ENCODE measurements at regions not wholly inside any gene's neighbourhood (a gene's known extent, or its start where the extent isn't known, plus 50 kb on each side); places are given as distances from the start of the nearest gene placed in this dataset.

DNA sequence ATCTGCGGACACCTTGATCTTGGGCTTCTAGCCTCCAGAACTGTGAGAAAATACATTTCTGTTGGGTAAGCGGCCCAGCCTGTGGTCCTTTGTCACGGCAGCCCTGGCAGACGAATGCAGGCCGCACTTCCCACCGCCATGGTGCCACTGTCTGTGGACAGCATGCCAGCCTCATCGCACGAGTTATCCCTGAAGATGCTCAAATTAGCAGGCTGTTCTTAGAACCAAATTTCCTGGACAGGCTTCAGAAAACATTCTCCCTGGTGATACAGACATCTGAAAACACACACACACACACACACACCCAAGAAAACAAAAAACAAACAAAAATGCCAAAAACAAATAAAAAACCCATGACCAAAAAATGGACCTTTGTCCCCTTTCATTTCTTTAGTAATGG is 343.5 kb upstream of the GATB start:
- Mint-ChIP-seq H3K27ac (no peak overlapping the region), H3K27me3 (peaks cover 23% of the 10 kb centered on the region), H3K9me3 (ENCODE audit: insufficient read depth) (no peaks in the 10 kb centered on the region), H3K4me1 (peaks cover 22% of the 10 kb centered on the region), H3K4me3 (no peak overlapping the region)
- no peak overlapping the region for H3K27ac ChIP-seq (ENCODE audit: low read length in 2 of 2)
- H3K4me3 ChIP-seq (ENCODE audit: control extremely low read depth in 1 of 5, extremely low read depth in 1 of 5, insufficient read depth in 1 of 5, low read depth in 2 of 5, low read length in 4 of 5) = no peak overlapping the region
- H3K79me2 ChIP-seq (ENCODE audit: control insufficient read depth, insufficient read depth, low read length) = no peaks in the 10 kb centered on the region
- DNase-seq (no peak), ATAC-seq (ENCODE audit: low read depth) (no peak)
- no peak overlapping the region for H2AFZ ChIP-seq (ENCODE audit: insufficient read depth, low read depth, low read length, poor library complexity, severe bottlenecking)
- H3K4me2 ChIP-seq (replicated peaks; ENCODE audit: low read depth, low read length, poor library complexity, severe bottlenecking) = no peak overlapping the region
- H3K36me3 ChIP-seq (replicated peaks in 1 of 2; ENCODE audit: control extremely low read depth in 1 of 2, control insufficient read depth in 1 of 2, extremely low read depth in 1 of 2, insufficient read depth in 2 of 2, low read length in 1 of 2) = no peaks in the 10 kb centered on the region
- no peak overlapping the region for H3K9ac ChIP-seq (ENCODE audit: low read length)
- H3K4me1 ChIP-seq (ENCODE audit: control insufficient read depth in 2 of 2, insufficient read depth in 2 of 2, low read length in 2 of 2) = peaks cover 30 to 32% of the 10 kb centered on the region in 2 donors
- ChIA-PET CTCF (interaction anchor here (0.6 kb wide), 1 partner anchor 1884 kb away, joined by 3 read pairs; no protein-coding TSS in a partner anchor), POLR2A (no interaction called here)
- intact Hi-C loops (cut with micrococcal nuclease) = no loop called here
- TF ChIP-seq, protein P1, sequence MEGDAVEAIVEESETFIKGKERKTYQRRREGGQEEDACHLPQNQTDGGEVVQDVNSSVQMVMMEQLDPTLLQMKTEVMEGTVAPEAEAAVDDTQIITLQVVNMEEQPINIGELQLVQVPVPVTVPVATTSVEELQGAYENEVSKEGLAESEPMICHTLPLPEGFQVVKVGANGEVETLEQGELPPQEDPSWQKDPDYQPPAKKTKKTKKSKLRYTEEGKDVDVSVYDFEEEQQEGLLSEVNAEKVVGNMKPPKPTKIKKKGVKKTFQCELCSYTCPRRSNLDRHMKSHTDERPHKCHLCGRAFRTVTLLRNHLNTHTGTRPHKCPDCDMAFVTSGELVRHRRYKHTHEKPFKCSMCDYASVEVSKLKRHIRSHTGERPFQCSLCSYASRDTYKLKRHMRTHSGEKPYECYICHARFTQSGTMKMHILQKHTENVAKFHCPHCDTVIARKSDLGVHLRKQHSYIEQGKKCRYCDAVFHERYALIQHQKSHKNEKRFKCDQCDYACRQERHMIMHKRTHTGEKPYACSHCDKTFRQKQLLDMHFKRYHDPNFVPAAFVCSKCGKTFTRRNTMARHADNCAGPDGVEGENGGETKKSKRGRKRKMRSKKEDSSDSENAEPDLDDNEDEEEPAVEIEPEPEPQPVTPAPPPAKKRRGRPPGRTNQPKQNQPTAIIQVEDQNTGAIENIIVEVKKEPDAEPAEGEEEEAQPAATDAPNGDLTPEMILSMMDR (IDR thresholded peaks at IDR 0.05) = no peak
- no peak for TF ChIP-seq EZH2 (IDR thresholded peaks at IDR 0.05; ENCODE audit: borderline replicate concordance, insufficient read depth, low read depth, low read length, poor library complexity, severe bottlenecking)
- WGBS (ENCODE audit: insufficient coverage) = 93% methylated on average over 8 of the region's 8 CpGs
- H3K27me3 ChIP-seq (replicated peaks in 1 of 4; ENCODE audit: control extremely low read depth in 1 of 4, control insufficient read depth in 3 of 4, insufficient read depth in 4 of 4, low read length in 3 of 4) = peaks cover 0 to 2% (median 0%) of the 10 kb centered on the region in 4 experiments
- no peaks in the 10 kb centered on the region for H4K20me1 ChIP-seq (ENCODE audit: control insufficient read depth, insufficient read depth, low read length, poor library complexity, severe bottlenecking)
- peaks cover 0 to 11% (median 0%) of the 10 kb centered on the region in 3 donors for H3K9me3 ChIP-seq (ENCODE audit: control extremely low read depth in 1 of 3, control insufficient read depth in 2 of 3, insufficient read depth in 1 of 3, low read length in 2 of 3)

DNA sequence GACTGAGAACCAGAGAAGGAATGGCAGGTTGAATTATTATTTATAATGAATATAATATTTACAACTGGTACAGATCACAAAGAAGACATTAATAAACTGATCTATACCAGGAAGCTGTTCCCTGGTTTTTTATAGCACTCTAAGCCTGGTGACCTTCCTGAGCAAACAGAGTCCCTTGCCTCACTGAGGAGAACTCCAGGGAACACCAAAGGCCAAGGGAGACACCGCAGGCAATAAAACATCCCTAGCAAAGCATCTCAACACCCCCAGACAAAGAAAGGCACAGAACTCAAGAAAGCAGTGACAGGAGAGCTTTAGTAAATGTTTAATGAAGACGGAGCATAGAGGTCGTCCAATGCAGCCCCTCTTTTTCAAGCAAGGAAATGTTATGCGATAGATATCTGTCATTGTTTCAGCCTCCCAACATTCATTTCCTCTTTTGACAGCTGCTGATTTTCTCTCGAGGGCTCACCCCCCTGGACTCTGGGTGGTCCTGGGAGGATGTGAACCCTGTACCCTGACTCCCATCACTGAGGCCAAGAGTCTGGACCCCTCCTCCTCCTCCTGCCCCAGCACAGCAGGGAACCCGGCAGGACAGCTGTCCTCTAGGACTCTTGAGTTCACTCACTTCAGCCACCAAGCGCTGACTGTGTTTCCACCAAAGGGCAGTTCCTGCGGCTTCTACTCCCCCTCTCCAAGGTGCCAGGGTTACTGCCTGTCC is 342.5 kb upstream of the GATB start:
- WGBS (ENCODE audit: insufficient coverage) = 91% methylated on average over 3 of the region's 8 CpGs
- intact Hi-C loops (cut with micrococcal nuclease) = no loop called here
- H3K4me3 Mint-ChIP-seq = no peak overlapping the region
- ChIA-PET CTCF (no interaction called here), POLR2A (no interaction called here)
- H3K27me3 Mint-ChIP-seq = peaks cover 16% of the 10 kb centered on the region
- Histone ChIP-seq H3K4me1 (ENCODE audit: control insufficient read depth in 2 of 2, insufficient read depth in 2 of 2, low read length in 2 of 2) (peaks cover 30 to 34% of the 10 kb centered on the region in 2 donors), H3K9ac (ENCODE audit: low read length) (no peak overlapping the region), H3K4me2 (replicated peaks; ENCODE audit: low read depth, low read length, poor library complexity, severe bottlenecking) (no peak overlapping the region), H3K36me3 (replicated peaks in 1 of 2; ENCODE audit: control extremely low read depth in 1 of 2, control insufficient read depth in 1 of 2, extremely low read depth in 1 of 2, insufficient read depth in 2 of 2, low read length in 1 of 2) (no peaks in the 10 kb centered on the region), H3K27me3 (replicated peaks in 1 of 4; ENCODE audit: control extremely low read depth in 1 of 4, control insufficient read depth in 3 of 4, insufficient read depth in 4 of 4, low read length in 3 of 4) (no peaks in the 10 kb centered on the region), H3K4me3 (ENCODE audit: control extremely low read depth in 1 of 5, extremely low read depth in 1 of 5, insufficient read depth in 1 of 5, low read depth in 2 of 5, low read length in 4 of 5) (no peak overlapping the region), H3K79me2 (ENCODE audit: control insufficient read depth, insufficient read depth, low read length) (no peaks in the 10 kb centered on the region), H3K27ac (ENCODE audit: low read length in 2 of 2) (no peak overlapping the region), H4K20me1 (ENCODE audit: control insufficient read depth, insufficient read depth, low read length, poor library complexity, severe bottlenecking) (no peaks in the 10 kb centered on the region), H3K9me3 (ENCODE audit: control extremely low read depth in 1 of 3, control insufficient read depth in 2 of 3, insufficient read depth in 1 of 3, low read length in 2 of 3) (peaks cover 0 to 11% (median 0%) of the 10 kb centered on the region in 3 donors), H2AFZ (ENCODE audit: insufficient read depth, low read depth, low read length, poor library complexity, severe bottlenecking) (no peak overlapping the region)
- H3K9me3 Mint-ChIP-seq (ENCODE audit: insufficient read depth) = no peaks in the 10 kb centered on the region
- no peak for TF ChIP-seq EZH2 (IDR thresholded peaks at IDR 0.05; ENCODE audit: borderline replicate concordance, insufficient read depth, low read depth, low read length, poor library complexity, severe bottlenecking)
- TF ChIP-seq, protein P1 (IDR thresholded peaks at IDR 0.05) = no peak
- no peak for ATAC-seq (ENCODE audit: low read depth)
- H3K27ac Mint-ChIP-seq = no peak overlapping the region
- no peak for DNase-seq
- H3K4me1 Mint-ChIP-seq = peaks cover 25% of the 10 kb centered on the region

All from B cell (primary cell).